Breast epithelium (tissue), 4 donors: ENCODE measurements at regions not wholly inside any gene's neighbourhood (a gene's known extent, or its start where the extent isn't known, plus 50 kb on each side); places are given as distances from the start of the nearest gene placed in this dataset.
A peak's percentile ranks its signal among the peaks of the same experiment; 100 is the strongest.
"Not testable (repeated sequence)": the region's sequence is repeated elsewhere in the genome, so short reads cannot be mapped to it uniquely, and the experiment has no call there.

Source experiments
- DNase-seq, 2 donors: peaks; one replicate each; pipeline ENCODE4 v3.0.0-alpha.2; 2019; ENCODE audit warnings: low spot score in 2 of 2
- H3K27ac ChIP-seq, 2 donors: fragments of 200-600 bp; sonication (generic) in 1 of 2; one replicate each; pipeline ENCODE4 v1.5.1; 2016 to 2019; ENCODE audit warnings: mild to moderate bottlenecking in 1 of 2
- H3K27me3 ChIP-seq, 2 donors: fragments of 200-600 bp; sonication (generic) in 1 of 2; one replicate each; pipeline versions ENCODE4 v1.5.1 to v1.6.0; 2017 to 2019; ENCODE audit warnings: control low read depth in 1 of 2, mild to moderate bottlenecking in 1 of 2
- H3K36me3 ChIP-seq: fragments of 200-600 bp; one replicate; pipeline ENCODE4 v1.5.1; 2019
- H3K4me1 ChIP-seq, 2 donors: fragments of 200-600 bp; sonication (generic); one replicate each; pipeline ENCODE4 v1.5.1; 2016 to 2019; ENCODE audit warnings: control low read depth in 1 of 2
- H3K4me3 ChIP-seq, 3 donors: fragments of 200-600 bp; sonication (generic); 1 replicate in 2 of 3; 2 replicates in 1 of 3; pipeline ENCODE4 v1.5.1; 2016 to 2019; ENCODE audit warnings: mild to moderate bottlenecking in 3 of 3, moderate library complexity in 2 of 3
- H3K9me3 ChIP-seq, 2 donors: fragments of 200-600 bp; sonication (generic) in 1 of 2; one replicate each; pipeline ENCODE4 v1.5.1; 2016 to 2019; ENCODE audit warnings: control low read depth in 1 of 2
- intact Hi-C: fragments of 100-400 bp; cut with DNase I; formaldehyde crosslinking; loops from one replicate; pipeline ENCODE4 v1.15.1; 2023; ENCODE audit warnings: low total_unique reads

DNA sequence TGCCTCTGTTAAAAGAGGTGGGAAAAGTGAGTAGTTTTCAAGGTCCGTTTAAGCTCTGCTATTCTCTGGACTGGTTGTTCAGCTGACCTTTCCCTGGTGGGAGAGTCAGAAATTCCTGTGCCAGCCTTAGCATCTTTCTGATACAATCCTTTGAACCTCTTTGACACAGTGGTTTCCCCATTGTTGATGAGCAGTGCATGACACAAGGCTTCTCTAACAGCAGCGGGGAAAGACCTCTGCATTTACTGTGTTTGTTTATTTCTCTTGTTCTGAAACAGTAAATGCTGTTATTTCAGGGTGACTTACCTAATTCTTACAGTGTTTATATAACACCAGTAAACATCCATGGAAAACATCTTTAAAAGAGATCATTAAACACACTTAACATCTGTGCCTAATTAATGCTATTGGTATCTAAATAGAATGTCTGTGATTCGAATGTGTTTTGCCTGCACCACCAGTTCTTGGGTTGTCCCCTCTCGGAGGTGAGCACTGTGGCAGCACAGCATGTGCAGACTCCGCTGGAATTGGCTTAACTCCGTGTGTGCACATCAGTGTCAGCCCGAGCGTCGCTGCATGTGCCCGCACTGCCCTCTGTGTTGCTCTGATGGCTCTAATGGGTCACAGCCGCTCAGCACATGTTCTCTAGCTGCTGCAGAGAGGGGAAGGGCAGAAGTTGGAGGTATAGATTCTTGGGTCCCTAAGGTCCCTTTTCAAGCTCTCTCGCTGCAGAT lies 104.3 kb downstream of the TBC1D26 start:
- H3K27me3 ChIP-seq, H3K4me3 ChIP-seq, H3K4me1 ChIP-seq, DNase-seq, intact Hi-C loops, H3K36me3 ChIP-seq, H3K27ac ChIP-seq, H3K9me3 ChIP-seq: not testable (repeated sequence)

DNA sequence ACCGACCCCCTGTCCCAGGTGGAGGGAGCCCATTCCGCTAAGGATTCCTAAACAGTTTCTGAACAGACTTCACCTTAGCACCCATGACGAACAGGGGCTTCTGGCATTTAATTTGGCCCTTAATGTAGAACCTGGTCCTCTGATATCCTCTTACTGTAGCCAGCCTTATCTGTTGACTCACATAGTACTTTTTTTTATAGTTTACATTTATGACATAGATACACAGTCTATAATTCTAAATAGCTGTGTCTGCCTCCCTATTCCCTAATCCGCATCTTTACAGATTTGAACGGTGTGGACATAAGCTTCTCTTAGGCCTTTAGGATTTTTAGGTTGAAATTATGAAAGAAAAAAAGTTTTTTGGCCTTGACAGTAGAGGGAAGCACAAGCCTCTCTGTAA lies 104.9 kb downstream of the TBC1D26 start:
- H3K36me3 ChIP-seq, intact Hi-C loops, H3K4me3 ChIP-seq, H3K27ac ChIP-seq, DNase-seq, H3K9me3 ChIP-seq, H3K27me3 ChIP-seq, H3K4me1 ChIP-seq: not testable (repeated sequence)

DNA sequence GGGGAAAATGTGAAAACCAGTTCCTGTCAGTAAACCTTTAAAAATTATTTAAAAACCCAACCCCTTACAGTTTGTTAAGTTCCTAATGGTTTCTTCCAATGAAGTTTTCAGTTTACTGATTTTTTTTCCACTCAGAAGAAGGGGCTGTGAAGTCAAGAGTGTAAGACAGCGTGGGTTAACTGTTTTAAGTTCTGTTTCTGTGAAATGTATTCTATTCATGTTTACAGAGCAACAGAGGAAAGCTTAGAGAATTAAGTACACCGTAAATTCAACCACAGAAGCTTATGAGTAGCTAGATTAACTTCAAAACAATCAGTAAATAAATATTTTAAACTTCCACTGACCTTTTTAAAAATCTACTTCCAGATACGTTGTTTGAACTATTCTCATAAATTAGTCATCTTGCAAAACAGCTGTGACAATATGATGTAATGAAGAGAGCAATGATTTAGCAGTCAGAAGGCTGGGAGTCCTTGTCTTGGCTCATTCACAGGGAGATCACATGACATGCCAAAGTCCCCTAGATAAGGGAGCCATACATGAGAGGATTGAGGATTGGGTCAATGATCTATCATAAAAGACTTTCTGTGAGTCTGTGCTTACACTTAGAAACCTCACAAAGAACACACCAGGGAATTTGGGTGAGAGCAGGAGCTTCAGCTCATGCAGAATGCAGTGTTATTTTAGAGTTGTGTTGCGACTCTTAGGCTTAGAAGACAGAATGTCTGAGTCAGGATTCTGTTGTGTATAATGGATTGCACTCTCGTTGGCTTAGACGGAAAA lies 97.3 kb upstream of the ADORA2B start:
- H3K27ac ChIP-seq, intact Hi-C loops, H3K27me3 ChIP-seq, H3K4me1 ChIP-seq, H3K9me3 ChIP-seq, H3K4me3 ChIP-seq, H3K36me3 ChIP-seq, DNase-seq: not testable (repeated sequence)

DNA sequence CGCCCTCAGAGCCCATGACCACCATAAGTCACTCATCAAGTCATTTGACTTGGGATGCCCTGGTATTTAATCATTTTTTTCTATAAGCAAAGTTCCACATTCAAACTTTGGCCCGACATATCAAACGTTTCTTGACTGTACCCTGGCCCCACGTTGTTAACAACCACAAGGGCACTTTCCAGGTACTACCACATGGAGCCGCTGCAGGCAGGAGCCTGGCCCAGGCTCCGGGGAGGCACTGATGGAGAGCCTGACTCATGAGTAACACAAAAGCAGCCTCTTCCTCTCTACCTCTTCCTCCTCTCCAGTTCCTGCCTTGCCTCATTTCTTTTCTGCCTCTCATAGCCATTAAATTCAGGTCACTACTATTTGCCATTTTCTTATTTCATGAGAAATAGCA lies 95.9 kb upstream of the ADORA2B start:
- H3K27ac ChIP-seq, intact Hi-C loops, H3K36me3 ChIP-seq, H3K9me3 ChIP-seq, H3K4me1 ChIP-seq, H3K4me3 ChIP-seq, H3K27me3 ChIP-seq: not testable (repeated sequence)
- peak in 1 of 2 donors; percentile 55 for DNase-seq

DNA sequence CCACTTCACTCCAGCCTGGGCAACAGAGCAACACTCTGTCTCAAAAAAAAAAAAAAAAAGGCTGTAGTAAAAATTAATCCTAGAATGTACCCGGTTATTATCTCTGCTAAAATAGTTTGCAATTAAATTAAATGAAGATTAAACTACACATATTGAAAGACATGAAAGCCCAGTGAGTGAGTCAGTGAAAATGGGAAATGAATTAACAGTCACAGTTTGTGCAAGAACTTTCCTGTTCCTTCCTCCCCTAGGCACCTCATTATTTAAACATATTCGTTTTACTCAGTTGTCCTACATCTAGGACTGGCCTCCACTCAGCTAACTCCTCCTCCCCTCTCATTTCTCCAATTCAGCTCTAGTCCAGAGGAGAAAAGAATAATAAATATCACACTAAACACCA lies 94.9 kb upstream of the ADORA2B start:
- intact Hi-C loops, H3K4me1 ChIP-seq, DNase-seq, H3K4me3 ChIP-seq, H3K27me3 ChIP-seq, H3K36me3 ChIP-seq, H3K27ac ChIP-seq, H3K9me3 ChIP-seq: not testable (repeated sequence)

DNA sequence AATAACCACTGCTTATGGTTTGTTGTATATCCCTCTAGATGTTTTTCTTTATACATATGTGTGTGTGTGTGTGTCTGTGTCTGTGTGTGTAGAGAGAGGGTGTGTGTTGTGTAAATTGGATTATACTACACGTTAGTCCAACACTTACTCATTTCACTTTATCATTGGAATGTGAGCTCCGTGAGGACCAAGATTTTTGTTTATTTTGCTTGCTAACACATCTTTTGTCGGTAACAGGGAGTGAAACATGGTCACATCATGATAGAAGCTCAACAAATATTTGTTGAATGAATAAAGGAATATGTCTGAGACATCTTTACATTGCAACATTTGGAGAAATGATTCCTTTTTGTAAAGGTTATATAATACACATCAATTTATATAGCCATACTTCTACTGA lies 94.2 kb upstream of the ADORA2B start:
- H3K27ac ChIP-seq, H3K36me3 ChIP-seq, DNase-seq, H3K9me3 ChIP-seq, H3K4me1 ChIP-seq, H3K27me3 ChIP-seq, H3K4me3 ChIP-seq, intact Hi-C loops: not testable (repeated sequence)

DNA sequence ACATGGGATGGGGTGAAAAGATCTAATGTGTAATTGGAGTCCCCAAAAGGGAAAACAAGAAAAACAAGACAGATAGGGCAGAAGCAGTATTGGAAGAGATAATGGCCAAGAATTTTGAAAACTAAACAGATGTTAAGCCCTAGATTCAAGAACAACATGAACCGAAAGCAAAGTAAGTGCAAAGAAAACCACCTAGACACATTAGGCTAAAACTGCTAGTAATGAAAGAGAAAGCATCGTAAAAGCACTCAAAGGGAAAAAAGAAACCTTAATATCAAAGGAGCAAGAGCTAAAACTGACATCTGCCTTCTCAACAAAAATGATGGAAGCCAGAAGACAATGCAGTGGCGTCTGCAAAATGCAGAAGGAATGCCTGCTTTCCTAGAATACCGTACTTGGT lies 92.1 kb upstream of the ADORA2B start:
- intact Hi-C loops, H3K27ac ChIP-seq, H3K27me3 ChIP-seq, H3K4me3 ChIP-seq, H3K4me1 ChIP-seq, H3K36me3 ChIP-seq, DNase-seq, H3K9me3 ChIP-seq: not testable (repeated sequence)

DNA sequence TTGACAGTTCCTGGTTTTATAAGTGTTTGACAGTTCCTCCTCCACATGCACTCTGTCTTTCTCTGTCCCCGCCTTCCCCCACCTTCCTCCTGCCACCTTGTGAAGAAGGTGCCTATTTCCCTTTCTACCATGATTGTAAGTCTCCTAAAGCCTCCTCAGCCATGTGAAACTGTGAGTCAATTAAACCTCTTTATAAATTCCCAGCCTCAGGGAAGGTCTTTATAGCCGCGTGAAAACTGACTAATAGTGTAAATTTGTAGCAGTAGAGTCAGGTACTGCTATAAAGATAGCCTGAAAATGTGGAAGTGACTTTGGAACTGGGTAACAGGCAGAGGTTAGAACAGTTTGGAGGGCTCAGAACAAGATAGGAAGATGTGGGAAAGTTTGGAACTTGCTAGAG lies 88.7 kb upstream of the ADORA2B start:
- H3K4me3 ChIP-seq, intact Hi-C loops, H3K36me3 ChIP-seq, DNase-seq, H3K27ac ChIP-seq, H3K9me3 ChIP-seq, H3K4me1 ChIP-seq, H3K27me3 ChIP-seq: not testable (repeated sequence)

DNA sequence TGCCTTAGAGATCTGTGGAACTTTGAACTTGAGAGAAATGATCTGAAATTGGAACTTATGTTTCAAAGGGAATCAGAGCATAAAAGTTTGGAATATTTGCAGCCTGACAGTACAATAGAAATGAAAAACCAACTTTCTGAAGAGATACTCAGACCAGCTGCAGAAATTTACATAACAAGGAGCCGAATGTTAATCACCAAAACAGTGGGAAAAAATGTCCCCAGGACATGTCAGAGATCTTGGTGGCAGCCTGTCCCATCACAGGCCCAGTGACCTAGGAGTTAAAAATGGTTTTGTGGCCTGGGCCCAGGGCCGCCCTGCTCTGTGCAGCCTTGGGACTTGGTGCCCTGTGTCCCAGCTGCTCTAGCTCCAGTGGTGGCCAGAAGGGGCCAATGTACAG lies 88.2 kb upstream of the ADORA2B start:
- H3K36me3 ChIP-seq, H3K27ac ChIP-seq, H3K9me3 ChIP-seq, intact Hi-C loops, H3K4me3 ChIP-seq, H3K4me1 ChIP-seq, DNase-seq, H3K27me3 ChIP-seq: not testable (repeated sequence)

DNA sequence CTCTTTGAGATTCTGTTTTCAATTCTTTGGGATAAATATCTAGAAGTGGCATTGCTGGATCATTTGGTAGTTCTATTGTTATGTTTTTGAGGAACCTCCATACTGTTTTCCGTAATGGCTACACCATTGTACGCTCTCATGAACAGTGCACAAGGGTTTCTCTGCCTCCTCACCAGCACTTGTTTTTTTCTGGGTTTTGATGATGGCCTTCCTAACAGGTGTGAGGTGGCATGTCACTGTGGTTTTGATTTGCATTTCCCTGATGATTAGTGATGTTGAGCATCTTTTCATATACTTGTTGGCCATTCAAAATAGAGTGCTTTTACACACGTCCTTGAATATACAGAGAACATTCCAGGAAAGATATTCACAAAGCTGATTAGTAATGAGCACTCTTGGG lies 86.8 kb upstream of the ADORA2B start:
- H3K9me3 ChIP-seq, intact Hi-C loops, DNase-seq, H3K4me3 ChIP-seq, H3K4me1 ChIP-seq, H3K36me3 ChIP-seq, H3K27me3 ChIP-seq, H3K27ac ChIP-seq: not testable (repeated sequence)

DNA sequence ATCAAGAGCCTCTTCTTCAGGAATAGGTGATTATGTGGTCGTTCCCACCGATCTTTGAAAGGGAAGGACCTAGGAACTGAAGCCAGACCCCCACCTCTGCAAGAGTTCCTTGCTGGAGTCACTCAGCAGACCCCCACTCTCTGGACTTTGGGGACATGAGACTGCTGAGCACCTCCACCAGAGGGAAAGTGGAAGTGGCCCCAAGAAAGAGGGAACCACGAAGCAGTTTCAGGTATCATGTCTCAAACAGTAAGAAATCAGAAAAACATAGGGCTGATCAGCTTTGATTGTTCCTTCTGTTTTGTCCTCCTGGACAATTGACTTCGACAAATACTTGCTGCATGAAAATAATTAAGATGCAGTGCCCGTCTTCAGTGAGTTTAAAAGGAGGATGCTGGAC lies 84.2 kb upstream of the ADORA2B start:
- H3K27ac ChIP-seq, H3K9me3 ChIP-seq, H3K4me1 ChIP-seq, intact Hi-C loops, DNase-seq, H3K4me3 ChIP-seq, H3K27me3 ChIP-seq, H3K36me3 ChIP-seq: not testable (repeated sequence)

DNA sequence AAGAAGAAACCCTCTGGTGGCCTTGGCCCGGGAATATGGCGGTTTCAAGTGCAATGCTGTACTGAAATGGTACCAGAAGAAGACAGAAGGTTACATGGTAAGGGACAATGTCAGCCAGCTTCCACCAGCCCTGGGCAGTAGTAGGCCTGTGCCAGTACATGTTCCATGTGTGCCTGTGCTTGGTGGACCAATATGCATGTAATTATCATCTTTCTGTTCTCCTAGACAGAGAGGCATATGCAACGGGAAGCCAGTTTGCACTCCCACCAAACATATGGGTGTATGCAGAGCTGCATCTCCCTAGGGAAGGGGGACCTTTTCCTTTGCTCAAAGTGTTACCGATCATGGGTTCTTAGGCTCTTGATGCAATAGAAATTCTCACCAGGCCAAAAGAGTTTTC lies 80.9 kb upstream of the ADORA2B start:
- DNase-seq, H3K27me3 ChIP-seq, H3K9me3 ChIP-seq, H3K27ac ChIP-seq, H3K36me3 ChIP-seq, intact Hi-C loops, H3K4me3 ChIP-seq, H3K4me1 ChIP-seq: not testable (repeated sequence)

DNA sequence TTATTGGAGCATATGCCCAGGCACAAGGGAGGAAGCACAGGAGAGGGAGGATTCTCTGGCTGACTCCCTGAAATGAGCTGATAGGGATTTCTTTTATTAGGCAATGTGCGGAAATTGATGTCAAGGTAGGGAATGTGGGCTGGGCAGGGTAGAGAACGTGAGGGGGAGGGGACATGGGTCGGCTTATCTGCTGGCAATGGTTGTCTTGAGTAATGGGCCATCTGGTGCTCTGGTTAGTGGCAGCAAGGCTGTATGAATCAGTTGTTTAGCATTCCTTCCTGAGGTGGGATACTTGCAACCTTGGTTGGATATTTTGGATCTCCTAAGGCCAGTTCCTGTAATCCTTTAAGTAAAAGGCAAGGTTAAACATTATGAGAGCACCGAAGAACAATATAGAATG lies 80.5 kb upstream of the ADORA2B start:
- H3K4me1 ChIP-seq, H3K36me3 ChIP-seq, H3K9me3 ChIP-seq, H3K27ac ChIP-seq, DNase-seq, H3K4me3 ChIP-seq, H3K27me3 ChIP-seq, intact Hi-C loops: not testable (repeated sequence)

DNA sequence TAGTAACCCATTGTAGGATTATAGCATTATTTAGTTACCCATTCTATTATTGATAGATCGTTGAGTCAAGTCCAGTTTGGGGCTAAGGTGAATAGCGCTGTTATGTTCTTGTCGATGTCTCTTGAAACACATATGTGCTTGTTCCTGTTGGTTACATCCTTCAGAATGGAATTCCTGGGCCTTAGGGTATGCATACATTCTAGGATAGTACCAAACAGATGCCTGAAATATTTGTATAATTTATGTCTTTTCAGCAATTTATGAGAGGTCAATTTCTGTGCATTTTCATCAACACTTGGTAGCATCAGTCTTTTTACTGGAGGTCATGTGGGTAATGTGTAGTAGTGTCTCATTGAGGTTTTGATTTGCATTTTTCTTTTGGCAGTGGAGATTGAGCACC lies 78.9 kb upstream of the ADORA2B start:
- intact Hi-C loops, H3K36me3 ChIP-seq, DNase-seq, H3K27me3 ChIP-seq, H3K4me3 ChIP-seq, H3K27ac ChIP-seq, H3K4me1 ChIP-seq, H3K9me3 ChIP-seq: not testable (repeated sequence)
